ENCODE measurements at regions not wholly inside any gene's neighbourhood (a gene's known extent, or its start where the extent isn't known, plus 50 kb on each side); places are given as distances from the start of the nearest gene placed in this dataset.

GRCh38 chr7:11244149-11244548 lies 270.5 kb downstream of the PHF14 start:
- TF ChIP-seq ZNF565 (CRISPR knock-in tag; conservative IDR thresholded peaks at IDR 0.05; ENCODE audit: low read depth) (no peak), RARB (CRISPR knock-in tag; IDR thresholded peaks at IDR 0.05) (no peak)

Measured in SK-N-SH treated with all-trans-retinoic acid at 6 μM for 48 hours (cell line).